NT2/D1 (cell line): ENCODE measurements at regions not wholly inside any gene's neighbourhood (a gene's known extent, or its start where the extent isn't known, plus 50 kb on each side); places are given as distances from the start of the nearest gene placed in this dataset.

ENCODE experiments used
- YY1 ChIP-seq: IDR thresholded peaks from 2 replicates; pipeline ENCODE4 v1.6.1; 2011; ENCODE audit not compliant: insufficient read length, insufficient read depth
- ZNF274 ChIP-seq: IDR thresholded peaks from 2 replicates; pipeline ENCODE4 v1.6.1; 2011; ENCODE audit warnings: mild to moderate bottlenecking, low read depth, low read length

- no peak for TF ChIP-seq YY1
- no peak for TF ChIP-seq ZNF274
Observed at GRCh38 chr6:167408235-167408869, 83.5 kb downstream of the TTLL2 start.
